ENCODE measurements at regions not wholly inside any gene's neighbourhood (a gene's known extent, or its start where the extent isn't known, plus 50 kb on each side); places are given as distances from the start of the nearest gene placed in this dataset.

DNA sequence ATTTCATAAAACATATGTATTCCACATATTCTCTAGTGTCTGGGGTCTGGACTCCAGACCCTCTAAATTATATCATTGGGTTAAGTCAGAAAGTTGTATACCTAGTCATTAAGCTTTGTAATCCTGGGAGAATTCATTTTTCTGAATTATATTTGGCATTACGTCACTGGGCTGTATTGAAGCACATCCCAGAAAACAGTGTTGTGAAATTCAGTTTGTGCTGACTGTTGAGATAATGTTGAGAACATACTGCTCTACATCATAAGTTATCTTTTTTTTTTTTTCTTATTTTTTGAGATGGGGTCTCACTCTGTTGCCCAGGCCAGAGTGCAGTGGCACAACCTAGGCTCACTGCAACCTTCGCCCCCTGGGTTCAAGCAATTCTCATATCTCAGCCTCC lies 153.1 kb upstream of the STT3B start:
- no peak for DNase-seq (ENCODE audit: low spot score)

DNA sequence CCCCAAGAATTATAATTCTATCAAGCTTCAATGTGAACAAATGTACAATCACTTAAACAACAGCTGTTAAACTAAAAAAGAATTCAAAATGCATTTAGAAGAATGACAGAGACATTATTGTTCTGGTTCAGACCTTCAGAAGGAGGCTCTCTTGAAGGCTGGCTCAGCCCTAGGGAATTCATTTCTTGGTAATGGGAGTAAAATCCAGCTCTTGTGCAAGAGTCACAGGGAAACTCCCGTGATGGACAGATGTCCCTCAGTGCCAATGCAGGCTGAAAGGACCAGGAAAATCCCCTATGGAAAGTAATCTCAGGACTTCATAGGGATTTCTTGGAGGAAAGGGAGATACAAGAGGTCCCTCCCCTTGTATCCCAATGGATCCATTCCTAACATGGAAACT lies 149.9 kb upstream of the STT3B start:
- no peak for DNase-seq (ENCODE audit: low spot score)

DNA sequence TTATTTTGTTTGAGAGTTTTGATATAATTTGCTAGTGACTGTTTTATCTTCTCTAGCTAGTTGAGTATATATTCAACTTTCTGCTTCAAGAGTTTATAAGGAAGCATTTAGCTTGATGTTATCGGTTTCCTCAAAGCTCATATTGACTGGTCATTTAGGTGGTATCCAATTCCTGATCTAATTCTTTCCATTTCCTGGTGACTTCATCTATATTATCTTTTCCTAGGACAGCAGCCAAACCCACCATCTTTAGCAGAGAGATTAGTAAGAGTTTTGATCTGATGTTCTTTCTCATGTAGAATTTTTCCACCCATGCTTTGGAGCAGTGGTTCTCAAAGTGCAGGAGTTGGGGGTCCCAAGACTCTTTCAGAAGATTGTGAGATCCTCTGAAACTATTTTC lies 148.6 kb upstream of the STT3B start:
- DNase-seq (ENCODE audit: low spot score) = no peak

DNA sequence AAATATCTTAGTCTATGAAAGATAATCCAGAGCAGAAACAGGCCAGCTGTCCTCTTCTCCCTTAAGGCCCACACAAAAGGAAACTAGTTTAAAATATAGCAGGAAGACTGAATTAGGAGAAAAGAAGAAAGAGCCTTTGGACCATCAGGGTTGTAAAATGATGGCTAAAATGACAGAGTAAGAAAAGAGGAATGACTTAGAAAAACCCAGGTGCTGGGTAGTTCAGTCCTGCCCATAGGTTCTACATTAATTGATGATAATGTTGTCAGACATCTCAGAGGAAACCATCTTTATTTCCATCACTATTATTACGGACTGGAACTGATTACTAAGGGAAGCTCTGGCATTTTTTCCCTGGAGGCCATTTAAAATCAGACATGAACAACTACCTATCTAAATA lies 142.8 kb upstream of the STT3B start:
- DNase-seq (ENCODE audit: low spot score) = no peak

DNA sequence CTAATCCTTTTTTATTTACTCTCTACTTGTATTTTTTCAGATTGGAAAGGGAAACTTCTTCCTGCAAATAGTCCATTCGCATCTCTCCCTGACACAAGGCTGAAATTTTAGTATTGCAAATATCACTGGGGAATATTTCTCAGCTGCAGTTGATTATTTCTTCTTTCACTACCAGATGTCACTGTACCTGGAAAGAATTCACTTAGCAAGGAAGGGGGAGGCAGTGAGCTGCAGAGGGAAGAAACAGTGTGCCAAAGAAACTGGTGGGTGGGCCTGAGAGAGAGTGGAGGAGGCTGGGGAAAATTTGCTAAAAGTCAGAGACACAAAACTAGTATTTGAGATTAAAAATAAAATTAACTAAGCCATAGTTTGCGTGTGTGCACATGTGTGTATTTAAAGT lies 142.3 kb upstream of the STT3B start:
- no peak for DNase-seq (ENCODE audit: low spot score)

DNA sequence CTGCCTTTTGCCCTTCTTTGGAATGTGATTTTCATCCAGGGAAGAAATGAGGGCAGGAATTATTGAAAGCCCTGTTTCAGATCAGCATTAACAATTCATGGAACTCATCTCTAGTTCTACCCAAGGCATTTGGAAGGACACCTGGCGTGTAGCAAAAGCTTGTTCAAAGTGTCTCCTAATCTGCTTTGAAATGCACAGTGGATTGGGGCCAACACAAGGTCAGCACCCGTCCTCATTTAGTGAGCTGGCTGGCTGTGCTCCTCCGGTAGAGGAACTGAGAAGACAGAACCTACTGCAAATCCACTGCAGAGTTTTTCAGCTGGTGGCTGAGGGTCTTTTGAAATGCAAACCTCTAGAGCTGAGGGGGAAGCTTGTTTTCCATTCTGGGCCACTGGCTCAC lies 141.6 kb upstream of the STT3B start:
- DNase-seq (ENCODE audit: low spot score) = no peak

DNA sequence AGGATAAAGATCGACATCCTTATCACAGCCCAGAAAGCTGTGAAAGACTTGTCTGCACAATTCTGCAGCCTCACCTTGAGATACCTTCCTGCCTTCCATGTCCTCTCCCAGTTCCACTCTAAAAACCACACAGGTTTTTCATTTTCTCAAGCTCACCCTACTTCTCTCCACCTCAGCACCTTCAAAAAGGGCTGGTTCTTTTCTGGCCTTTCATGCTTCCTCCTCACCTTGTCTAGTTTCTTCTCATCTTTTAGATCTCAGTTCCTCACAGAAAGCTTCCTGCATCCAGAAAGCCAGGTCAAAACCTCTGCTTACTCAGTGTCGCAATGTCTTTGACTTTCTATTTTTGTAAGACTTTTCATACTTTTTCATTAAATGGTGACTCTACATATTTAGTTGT lies 140.2 kb upstream of the STT3B start:
- no peak for DNase-seq (ENCODE audit: low spot score)

DNA sequence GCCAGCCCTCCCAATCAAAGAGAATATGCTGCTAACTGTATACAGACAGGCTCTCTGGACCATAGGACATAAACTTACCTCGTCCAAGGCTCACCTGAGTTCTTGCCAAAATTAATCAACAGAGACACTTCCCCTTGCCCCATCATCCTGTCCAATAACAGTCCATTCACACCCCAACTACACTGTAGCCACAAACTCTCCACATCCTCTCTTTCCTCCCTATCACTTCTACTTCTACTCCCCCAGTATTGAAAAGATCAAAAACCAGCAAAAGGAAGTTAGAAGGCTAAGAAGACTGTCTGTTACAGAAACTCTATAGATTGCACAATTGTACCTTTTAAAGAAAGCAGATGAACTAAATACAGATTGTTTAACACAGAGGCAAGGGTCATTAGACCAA lies 133.5 kb upstream of the STT3B start:
- no peak for DNase-seq (ENCODE audit: low spot score)

DNA sequence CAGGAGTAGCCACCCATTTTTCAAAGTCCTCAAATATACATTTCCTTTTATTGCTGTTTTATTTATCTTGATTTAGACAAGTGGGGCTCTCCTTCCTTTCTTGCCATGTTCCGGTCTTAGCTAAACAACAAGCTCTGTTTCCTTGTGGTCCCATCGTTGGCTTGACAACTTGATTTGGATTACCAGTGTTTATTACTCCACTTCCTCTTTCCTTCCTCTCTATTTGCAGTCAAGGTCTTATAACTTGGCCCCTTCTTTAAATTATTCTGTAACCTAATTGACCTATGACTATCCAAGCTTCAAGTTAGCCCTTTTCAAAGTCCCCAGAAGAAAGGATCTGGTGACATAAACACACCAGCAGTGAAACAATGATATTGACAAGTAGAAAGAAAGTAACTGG lies 130.6 kb upstream of the STT3B start:
- DNase-seq (ENCODE audit: low spot score) = no peak

DNA sequence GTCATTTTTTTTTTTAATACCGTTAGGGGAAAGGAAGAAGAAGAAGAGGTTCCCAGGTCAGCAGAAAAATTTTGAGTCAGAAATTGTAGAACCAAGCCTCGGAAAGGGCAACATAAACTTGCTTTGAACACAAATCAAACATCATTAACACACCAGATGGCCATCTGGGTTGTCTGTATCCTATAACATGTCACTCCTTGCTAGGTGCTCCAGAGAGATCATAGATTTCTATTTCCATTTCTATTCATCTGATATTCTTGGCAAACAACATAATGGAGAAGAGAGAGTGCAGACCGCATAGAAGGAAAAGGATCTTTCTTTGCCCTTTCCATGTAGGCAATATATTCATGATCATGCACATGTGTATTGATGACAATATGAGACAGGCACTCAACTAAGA lies 129.5 kb upstream of the STT3B start:
- DNase-seq (ENCODE audit: low spot score) = no peak

DNA sequence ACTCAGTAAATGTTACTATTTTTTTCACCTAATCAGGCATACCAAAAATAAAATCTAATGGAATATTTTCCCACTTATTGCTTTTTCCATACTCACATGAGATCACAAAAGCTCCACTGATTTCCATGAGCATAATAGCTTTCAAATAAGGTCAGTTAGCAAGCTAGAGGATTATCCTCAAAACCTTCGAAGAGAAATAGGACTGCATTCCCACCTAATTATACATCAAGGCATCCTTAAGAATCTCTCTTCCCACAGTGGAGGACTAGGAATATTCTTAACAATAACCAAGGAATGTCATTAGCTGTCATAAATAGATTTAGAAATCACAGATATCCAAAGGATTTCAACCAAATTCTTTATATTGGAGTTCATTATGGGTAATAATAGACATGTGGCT lies 127.9 kb upstream of the STT3B start:
- no peak for DNase-seq (ENCODE audit: low spot score)

DNA sequence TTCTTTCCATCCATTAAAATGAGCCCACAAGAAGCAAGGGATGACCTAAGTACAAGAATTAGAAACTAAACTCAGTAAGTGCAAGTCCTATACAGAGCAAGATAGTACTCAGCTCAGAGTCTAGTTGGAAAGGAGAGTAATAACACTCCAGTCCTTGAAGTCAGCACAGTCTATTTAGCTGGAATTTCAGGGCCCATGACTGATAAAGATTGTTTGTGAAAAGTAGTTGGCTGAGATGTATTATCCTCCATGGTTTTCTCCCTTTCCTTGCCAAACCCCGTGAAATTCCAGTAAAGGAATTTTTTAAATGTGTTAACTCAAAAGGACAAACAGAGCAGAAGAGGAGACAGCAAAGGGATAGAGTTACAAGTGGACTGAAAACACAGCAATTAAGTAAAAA lies 127.2 kb upstream of the STT3B start:
- no peak for DNase-seq (ENCODE audit: low spot score)

DNA sequence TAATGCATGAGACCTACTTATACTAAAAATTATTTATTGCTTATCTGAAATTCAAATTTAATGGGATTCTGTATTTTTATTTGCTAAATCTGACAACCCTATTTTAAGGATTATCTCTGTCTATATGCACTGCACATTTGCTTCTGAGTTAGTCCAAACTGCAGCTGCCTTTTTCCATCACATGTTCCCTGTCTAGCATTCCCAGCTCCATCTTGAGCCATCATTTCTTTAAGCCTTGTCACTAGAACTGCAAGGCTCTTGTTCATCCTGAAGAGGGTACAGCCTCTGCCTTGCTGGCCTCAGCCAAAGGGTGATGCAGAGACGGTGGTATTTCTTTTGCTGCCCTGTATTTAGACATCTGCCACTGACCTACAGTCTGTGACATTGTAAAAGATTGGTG lies 125.8 kb upstream of the STT3B start:
- no peak for DNase-seq (ENCODE audit: low spot score)

DNA sequence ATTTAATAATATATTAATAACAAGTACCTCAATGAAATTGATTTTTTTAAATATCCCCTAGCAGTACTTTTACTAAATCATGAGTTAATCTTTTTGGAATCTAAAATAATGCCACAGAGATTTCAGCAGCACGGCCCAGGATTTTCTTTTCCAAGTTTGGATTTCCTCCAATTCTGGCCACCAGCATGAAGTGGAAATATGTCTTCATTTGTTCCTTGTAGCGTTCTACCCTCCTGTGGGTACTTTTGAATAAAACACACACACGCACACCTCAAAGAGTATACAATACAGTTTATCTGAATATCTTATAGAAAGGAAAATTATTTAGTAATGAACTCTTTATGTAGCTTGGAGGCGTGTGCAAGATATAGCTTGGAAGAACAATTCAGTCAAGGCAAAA lies 125.1 kb upstream of the STT3B start:
- no peak for DNase-seq (ENCODE audit: low spot score)

DNA sequence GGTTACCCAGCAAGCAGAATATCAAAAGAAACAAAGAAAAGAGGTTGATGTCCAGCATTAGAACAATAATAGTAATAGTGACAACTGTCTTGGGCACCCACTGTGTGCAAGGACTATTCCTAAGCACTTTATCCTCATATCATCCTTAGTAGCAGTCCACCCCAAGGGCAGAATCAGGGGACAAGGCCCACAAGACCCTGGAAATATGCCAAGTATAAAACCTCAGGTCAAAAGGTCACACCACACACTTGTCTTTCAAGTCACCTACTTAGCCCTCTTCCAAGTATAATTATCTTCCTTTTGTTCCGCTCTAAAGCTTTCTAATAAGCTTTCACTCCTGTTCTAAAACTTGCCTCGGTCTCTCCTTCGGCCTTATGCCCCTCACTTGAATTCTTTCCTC lies 124.0 kb upstream of the STT3B start:
- no peak for DNase-seq (ENCODE audit: low spot score)

DNA sequence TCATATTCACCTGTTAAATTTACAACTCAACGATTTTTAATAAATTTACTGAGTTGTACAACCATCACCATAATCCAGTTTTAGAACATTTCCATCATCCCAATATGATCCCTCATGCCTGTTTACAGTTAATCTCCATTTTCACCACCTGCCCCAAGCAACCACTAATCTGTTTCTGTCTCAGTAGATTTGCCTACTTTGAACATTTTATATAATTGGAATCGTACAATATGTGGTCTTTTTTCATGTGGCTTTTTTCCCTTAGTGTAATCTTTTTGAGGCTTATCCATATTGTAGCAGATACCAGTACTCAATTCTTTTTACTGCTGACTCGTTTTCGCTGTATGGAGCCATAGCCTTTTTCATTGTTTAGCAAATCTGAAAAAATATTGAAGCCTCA lies 123.3 kb upstream of the STT3B start:
- no peak for DNase-seq (ENCODE audit: low spot score)

DNA sequence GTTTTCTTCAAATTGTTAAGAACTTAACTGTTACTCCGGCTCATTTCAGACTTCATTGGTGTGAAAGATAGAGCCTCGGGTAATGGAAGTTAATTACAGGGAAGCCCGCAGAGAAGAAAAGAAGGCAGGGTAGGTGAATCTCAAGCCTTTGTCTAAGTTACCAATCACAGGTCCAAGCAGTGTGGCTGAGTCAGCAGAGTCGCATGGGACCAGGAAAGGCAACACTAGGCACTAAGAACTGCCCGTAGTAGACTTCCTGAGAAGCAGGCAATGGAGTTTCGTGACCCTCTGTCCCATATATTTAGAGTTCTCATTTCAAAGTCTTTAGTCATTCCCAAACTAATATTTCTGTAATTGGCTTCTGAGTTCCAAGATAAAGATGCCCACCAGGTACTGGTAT lies 122.9 kb upstream of the STT3B start:
- DNase-seq (ENCODE audit: low spot score) = no peak

DNA sequence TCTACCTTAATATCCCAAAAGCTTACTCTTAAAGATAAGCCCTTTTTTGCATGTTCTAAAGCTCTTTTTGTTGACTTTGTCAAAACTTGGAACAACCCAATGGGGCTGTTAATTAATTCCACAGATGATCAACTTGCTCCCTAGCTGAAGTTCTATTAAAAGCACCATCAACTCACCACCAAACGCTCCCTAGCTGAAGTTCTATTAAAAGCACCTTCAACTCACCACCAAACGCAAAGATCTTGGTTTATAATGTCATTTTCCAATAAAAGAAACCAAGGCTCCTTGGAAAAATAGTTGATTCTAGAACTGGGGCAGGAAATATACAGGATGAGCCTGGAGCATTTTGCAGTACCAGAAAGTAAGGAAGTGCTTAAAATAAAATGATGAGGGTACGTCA lies 122.3 kb upstream of the STT3B start:
- no peak for DNase-seq (ENCODE audit: low spot score)

DNA sequence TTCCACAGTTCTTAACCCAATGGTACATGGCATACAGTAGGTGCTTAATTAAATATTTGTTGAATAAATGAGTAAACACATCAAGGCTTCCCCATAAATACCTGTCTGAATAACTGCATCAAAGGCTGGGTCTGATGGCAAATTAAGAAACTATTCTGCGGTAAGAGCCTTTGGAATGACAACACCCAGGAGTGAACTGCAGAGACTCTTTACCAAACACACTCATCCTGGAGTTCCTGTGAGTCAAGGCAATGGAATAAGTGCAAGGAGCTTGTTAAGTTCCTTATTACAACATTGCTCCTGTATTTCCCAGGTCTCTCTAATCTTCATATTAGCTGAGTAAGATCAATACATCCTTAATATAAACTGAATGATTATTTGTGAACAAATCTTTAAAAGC lies 119.9 kb upstream of the STT3B start:
- no peak for DNase-seq (ENCODE audit: low spot score)

DNA sequence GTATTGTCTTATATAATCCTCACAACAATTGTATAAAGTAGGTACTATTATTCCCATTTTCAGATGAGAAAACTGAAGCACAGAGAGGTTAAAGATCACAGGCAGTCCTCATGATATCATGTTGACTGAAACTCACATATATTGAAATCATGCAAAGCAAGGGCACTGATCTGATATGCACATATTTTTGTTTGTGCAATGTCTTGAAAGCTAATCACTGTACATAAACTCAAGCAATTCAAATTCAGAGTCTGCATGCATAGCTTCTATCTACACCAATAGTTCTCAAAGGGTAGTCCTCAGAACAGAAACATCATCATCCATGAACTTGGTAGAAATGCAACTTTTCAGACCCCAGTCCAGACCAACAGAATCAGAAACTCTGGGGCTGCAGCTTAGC lies 119.2 kb upstream of the STT3B start:
- no peak for DNase-seq (ENCODE audit: low spot score)

DNA sequence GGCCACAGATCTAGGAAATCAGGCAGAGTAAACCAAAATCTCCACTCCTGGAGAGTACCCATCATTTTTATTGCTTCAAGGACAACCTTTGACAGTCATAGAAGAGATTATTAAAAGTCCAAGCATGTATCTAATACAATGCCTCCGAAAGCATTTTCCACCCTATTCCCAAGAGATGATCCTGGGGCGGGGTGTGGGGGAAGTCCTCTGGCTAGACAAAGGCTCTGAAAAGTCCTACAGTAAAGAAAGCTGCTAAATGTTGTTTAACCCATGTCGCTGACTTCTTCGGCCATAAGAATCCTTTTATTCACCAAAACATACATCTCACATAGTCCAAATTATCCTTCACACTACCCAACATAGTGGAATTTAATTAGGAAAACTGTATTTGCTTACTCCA lies 115.7 kb upstream of the STT3B start:
- DNase-seq (ENCODE audit: low spot score) = no peak

DNA sequence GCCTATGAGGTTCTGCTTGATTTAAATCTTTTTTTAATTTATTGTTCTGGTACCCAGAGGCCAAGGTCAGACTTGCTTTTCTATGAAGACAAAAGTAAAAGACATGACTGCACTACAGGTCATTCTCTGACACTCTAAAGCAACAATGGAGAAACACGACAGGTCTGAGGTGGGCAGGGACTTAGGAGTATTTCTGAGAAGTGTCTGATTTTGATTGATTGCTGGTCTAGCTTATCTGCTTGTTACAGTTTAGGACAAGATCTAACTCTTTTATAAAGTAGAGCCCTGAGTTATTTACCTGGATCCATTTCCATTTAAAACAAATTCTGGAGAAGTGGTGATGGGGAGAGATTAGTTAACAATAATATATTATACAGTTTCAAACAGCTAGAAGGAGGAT lies 115.2 kb upstream of the STT3B start:
- DNase-seq (ENCODE audit: low spot score) = no peak

DNA sequence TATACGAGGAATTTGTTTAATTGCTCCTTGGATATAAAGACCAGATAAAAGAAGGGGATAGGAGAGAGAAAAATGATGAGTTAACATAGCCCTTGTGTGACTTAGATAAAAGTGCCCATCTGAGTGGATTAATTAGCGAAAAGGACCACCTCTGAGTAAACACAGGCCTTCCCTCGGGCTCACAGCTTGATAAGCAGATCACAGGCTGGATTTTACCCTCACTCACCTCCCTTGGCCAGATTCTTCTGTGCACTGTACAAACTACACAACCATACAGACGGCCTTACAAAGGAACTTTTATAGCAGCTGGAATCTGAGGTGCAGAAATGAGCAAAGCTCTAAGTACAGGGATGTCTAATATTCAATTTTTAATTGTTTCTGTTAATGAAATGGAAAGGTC lies 112.4 kb upstream of the STT3B start:
- DNase-seq (ENCODE audit: low spot score) = no peak

DNA sequence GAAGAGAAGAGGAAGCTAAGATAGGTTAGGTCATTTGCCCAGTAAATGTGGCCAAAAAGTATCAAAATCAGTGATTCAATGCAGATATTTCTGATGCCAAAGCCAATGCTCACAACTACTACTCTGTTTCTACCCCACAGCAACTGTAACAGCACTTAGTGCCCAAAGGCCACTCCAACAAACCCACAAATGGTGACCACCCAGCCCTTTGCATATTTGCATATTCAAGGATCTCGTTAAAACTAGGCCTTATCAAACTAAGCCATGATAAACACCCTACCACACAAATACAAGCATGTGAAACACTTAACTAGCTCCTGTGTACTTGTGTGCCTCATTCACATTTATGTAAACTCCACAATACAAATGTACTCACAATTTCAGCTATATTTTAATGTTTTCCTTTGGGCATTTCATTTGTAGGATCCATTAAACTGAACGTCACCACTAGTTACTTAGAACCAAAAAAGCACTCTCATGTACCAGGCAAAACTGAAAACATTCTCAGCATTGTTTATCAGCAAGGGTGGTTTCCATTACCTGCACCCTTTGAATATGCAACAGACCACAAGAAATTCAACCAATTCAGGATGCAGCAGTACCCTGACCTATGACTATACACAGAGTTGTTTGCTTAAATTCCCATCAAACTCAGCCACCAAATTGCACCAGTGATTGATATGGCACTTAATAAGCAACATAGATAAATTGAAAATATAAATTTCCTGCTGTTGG lies 111.2 kb upstream of the STT3B start:
- no peak for DNase-seq (ENCODE audit: low spot score)

DNA sequence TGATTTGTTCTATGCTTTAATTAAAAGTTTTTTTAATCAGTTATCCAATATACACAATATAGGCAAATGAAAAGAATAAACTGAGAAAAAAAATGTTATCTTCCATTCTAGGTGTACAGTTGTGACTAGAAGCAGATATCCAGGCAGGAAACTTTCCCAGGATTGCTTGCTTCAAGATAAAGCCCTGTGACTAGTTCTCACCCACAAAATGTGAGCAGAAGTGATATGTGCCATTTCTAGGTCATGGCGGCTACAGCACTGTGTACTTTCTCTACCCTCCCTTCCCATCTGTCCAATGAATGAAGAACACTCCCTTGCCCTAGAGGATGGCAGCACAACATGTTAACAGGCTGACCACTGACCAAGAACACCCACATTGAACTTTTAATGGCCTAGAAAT lies 110.5 kb upstream of the STT3B start:
- DNase-seq (ENCODE audit: low spot score) = no peak

Measured in H4 (cell line).